DND-41 (cell line): ENCODE measurements at regions not wholly inside any gene's neighbourhood (a gene's known extent, or its start where the extent isn't known, plus 50 kb on each side); places are given as distances from the start of the nearest gene placed in this dataset.
A peak's percentile ranks its signal among the peaks of the same experiment; 100 is the strongest.

ENCODE experiments used
- EZH2 ChIP-seq: IDR thresholded peaks from 3 replicates; pipeline ENCODE4 v1.6.1; 2012; ENCODE audit warnings: borderline replicate concordance, low read depth, mild to moderate bottlenecking, moderate library complexity, low read length, inconsistent platforms; ENCODE audit not compliant: severe bottlenecking
- TF ChIP-seq, protein P1 (sequence below): IDR thresholded peaks from 2 replicates; pipeline ENCODE4 v1.5.1; 2012; ENCODE audit warnings: borderline replicate concordance, low read length, moderate library complexity, mild to moderate bottlenecking; ENCODE audit not compliant: poor library complexity, severe bottlenecking; ENCODE audit errors: extremely low read depth

DNA sequence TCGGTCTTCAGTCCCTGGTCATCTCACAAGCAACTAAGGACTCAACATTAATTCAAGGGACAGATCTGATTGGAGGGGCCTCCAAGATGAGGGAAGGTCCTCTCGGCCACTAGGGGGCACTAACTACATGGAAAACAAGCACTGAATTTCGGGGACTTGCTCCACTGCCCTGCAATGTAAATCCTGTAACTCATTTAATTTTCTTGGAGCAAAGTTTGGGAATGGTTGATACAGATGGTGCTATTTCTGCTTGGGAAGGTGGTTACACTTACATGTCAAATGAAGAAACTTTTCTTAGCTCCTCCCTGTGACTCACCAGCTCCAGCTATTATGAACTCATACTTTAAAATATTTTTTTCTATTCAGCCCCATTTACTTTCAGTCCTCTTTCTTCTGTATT, 97.4 kb upstream of the KCNJ15 start:
- TF ChIP-seq EZH2: no peak
- TF ChIP-seq, protein P1, sequence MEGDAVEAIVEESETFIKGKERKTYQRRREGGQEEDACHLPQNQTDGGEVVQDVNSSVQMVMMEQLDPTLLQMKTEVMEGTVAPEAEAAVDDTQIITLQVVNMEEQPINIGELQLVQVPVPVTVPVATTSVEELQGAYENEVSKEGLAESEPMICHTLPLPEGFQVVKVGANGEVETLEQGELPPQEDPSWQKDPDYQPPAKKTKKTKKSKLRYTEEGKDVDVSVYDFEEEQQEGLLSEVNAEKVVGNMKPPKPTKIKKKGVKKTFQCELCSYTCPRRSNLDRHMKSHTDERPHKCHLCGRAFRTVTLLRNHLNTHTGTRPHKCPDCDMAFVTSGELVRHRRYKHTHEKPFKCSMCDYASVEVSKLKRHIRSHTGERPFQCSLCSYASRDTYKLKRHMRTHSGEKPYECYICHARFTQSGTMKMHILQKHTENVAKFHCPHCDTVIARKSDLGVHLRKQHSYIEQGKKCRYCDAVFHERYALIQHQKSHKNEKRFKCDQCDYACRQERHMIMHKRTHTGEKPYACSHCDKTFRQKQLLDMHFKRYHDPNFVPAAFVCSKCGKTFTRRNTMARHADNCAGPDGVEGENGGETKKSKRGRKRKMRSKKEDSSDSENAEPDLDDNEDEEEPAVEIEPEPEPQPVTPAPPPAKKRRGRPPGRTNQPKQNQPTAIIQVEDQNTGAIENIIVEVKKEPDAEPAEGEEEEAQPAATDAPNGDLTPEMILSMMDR: peak; percentile 94
